Thyroid gland (tissue), 4 donors: ENCODE measurements at regions not wholly inside any gene's neighbourhood (a gene's known extent, or its start where the extent isn't known, plus 50 kb on each side); places are given as distances from the start of the nearest gene placed in this dataset.

Source experiments
- DNase-seq, 2 donors: peaks; one replicate each; pipeline ENCODE4 v3.0.0-alpha.2; 2019
- H3K27ac ChIP-seq, 3 donors: fragments of 200-600 bp; sonication (generic); 1 replicate in 2 of 3; 2 replicates in 1 of 3; pipeline ENCODE4 v1.5.1; 2016 to 2019; ENCODE audit warnings: mild to moderate bottlenecking in 1 of 3, moderate library complexity in 1 of 3
- H3K27me3 ChIP-seq: fragments of 200-600 bp; sonication (generic); one replicate; pipeline ENCODE4 v1.5.1; 2019
- H3K36me3 ChIP-seq, 2 donors: fragments of 200-600 bp; sonication (generic); one replicate each; pipeline ENCODE4 v1.5.1; 2016 to 2019
- H3K4me1 ChIP-seq, 2 donors: fragments of 200-600 bp; sonication (generic); one replicate each; pipeline ENCODE4 v1.5.1; 2017 to 2019
- H3K4me3 ChIP-seq, 3 donors: fragments of 200-600 bp; sonication (generic); replicated peaks in 1 of 3; 1 replicate in 2 of 3; 2 replicates in 1 of 3; pipeline ENCODE4 v1.5.1; 2016; ENCODE audit warnings: mild to moderate bottlenecking in 1 of 3
- H3K9me3 ChIP-seq: fragments of 200-600 bp; sonication (generic); one replicate; pipeline ENCODE4 v1.5.1; 2017
- CTCF ChIP-seq, 6 experiments: fragments of 200-600 bp in 3 of 6; fragments of 450-650 bp in 3 of 6; sonication (generic) in 3 of 6; IDR thresholded peaks; one replicate each; pipeline ENCODE4 v1.5.1; 2016 to 2019; ENCODE audit warnings: antibody characterized with exemption in 6 of 6, mild to moderate bottlenecking in 2 of 6, inconsistent platforms in 1 of 6, moderate library complexity in 1 of 6
- POLR2A ChIP-seq, 2 donors: fragments of 450-650 bp; IDR thresholded peaks; one replicate each; pipeline ENCODE4 v1.6.1; 2017; ENCODE audit warnings: antibody characterized with exemption in 2 of 2, mild to moderate bottlenecking in 2 of 2, moderate library complexity in 1 of 2
- WGBS, 2 donors: methylation state at CpG; one replicate each; pipeline ENCODE4 v1.1.5; 2017; 5-methylcytosine and 5-hydroxymethylcytosine counted together
- intact Hi-C: fragments of 100-400 bp; cut with DNase I; formaldehyde crosslinking; loops from one replicate; pipeline ENCODE4 v1.15.1; 2023

GRCh38 chr3:5041315-5041714 is 62.1 kb downstream of the BHLHE40 start:
- Histone ChIP-seq H3K4me1 (no peaks in the 10 kb centered on the region), H3K36me3 (no peaks in the 10 kb centered on the region), H3K4me3 (no peak overlapping the region), H3K27ac (no peak overlapping the region), H3K9me3 (no peaks in the 10 kb centered on the region), H3K27me3 (no peaks in the 10 kb centered on the region)
- DNase-seq: no peak
- intact Hi-C loops: no loop called here
- 59% methylated on average over 4 of the region's 4 CpGs for WGBS, 2 donors
- TF ChIP-seq CTCF (IDR thresholded peaks at IDR 0.05): no peak
- no peak for TF ChIP-seq POLR2A (IDR thresholded peaks at IDR 0.05)

GRCh38 chr3:5045961-5046360 is 66.7 kb downstream of the BHLHE40 start:
- intact Hi-C loops: no loop called here
- H3K9me3 ChIP-seq: no peaks in the 10 kb centered on the region
- H3K36me3 ChIP-seq: no peaks in the 10 kb centered on the region
- WGBS, 2 donors: 65 to 75% methylated on average over 2 of the region's 2 CpGs
- no peak for DNase-seq
- no peak for TF ChIP-seq POLR2A (IDR thresholded peaks at IDR 0.05)
- no peak for TF ChIP-seq CTCF (IDR thresholded peaks at IDR 0.05)
- no peak overlapping the region for H3K27ac ChIP-seq
- H3K4me3 ChIP-seq: no peak overlapping the region
- H3K27me3 ChIP-seq: no peaks in the 10 kb centered on the region
- no peaks in the 10 kb centered on the region for H3K4me1 ChIP-seq

- no peak for DNase-seq
- Histone ChIP-seq H3K27me3 (no peaks in the 10 kb centered on the region), H3K9me3 (no peaks in the 10 kb centered on the region), H3K36me3 (no peaks in the 10 kb centered on the region), H3K4me3 (no peak overlapping the region), H3K4me1 (no peaks in the 10 kb centered on the region), H3K27ac (no peak overlapping the region)
- no peak for TF ChIP-seq CTCF (IDR thresholded peaks at IDR 0.05)
- intact Hi-C loops: no loop called here
- 88% methylated on average over 3 of the region's 3 CpGs for WGBS, 2 donors
Measured at GRCh38 chr3:5047764-5048419, 68.7 kb downstream of the BHLHE40 start.

GRCh38 chr3:5051772-5052171 is 70.3 kb upstream of the ARL8B start:
- DNase-seq: peak in 1 of 2 donors; percentile 8
- Histone ChIP-seq H3K4me3 (no peak overlapping the region), H3K27me3 (no peaks in the 10 kb centered on the region), H3K36me3 (no peaks in the 10 kb centered on the region), H3K27ac (no peak overlapping the region), H3K4me1 (no peaks in the 10 kb centered on the region), H3K9me3 (no peaks in the 10 kb centered on the region)
- intact Hi-C loops: loop anchor here (10.0 kb wide), 1 partner anchor 707 kb away; no protein-coding TSS in a partner anchor
- TF ChIP-seq POLR2A (IDR thresholded peaks at IDR 0.05) (no peak), CTCF (IDR thresholded peaks at IDR 0.05) (no peak)
- 66 to 67% methylated on average over 3 of the region's 3 CpGs for WGBS, 2 donors

GRCh38 chr3:5052247-5052646 is 69.8 kb upstream of the ARL8B start:
- intact Hi-C loops: loop anchor here (10.0 kb wide), 1 partner anchor 707 kb away; no protein-coding TSS in a partner anchor
- no peaks in the 10 kb centered on the region for H3K4me1 ChIP-seq
- WGBS, 2 donors: 96 to 99% methylated on average over 3 of the region's 3 CpGs

More at GRCh38 chr3:5052247-5052646, 69.8 kb upstream of the ARL8B start:
- TF ChIP-seq CTCF (IDR thresholded peaks at IDR 0.05) (no peak), POLR2A (IDR thresholded peaks at IDR 0.05) (no peak)
- no peak for DNase-seq
- H3K27me3 ChIP-seq: no peaks in the 10 kb centered on the region
- no peak overlapping the region for H3K27ac ChIP-seq
- no peaks in the 10 kb centered on the region for H3K36me3 ChIP-seq
- no peaks in the 10 kb centered on the region for H3K9me3 ChIP-seq
- H3K4me3 ChIP-seq: no peak overlapping the region
